Tibial nerve (tissue), 3 donors: ENCODE measurements at regions not wholly inside any gene's neighbourhood (a gene's known extent, or its start where the extent isn't known, plus 50 kb on each side); places are given as distances from the start of the nearest gene placed in this dataset.

Experiments
- CTCF ChIP-seq, 5 experiments: fragments of 200-600 bp in 3 of 5; fragments of 450-650 bp in 2 of 5; sonication (generic) in 3 of 5; IDR thresholded peaks; one replicate each; pipeline ENCODE4 v1.5.1; 2016 to 2019; ENCODE audit warnings: antibody characterized with exemption in 5 of 5, mild to moderate bottlenecking in 3 of 5, moderate library complexity in 2 of 5
- POLR2A ChIP-seq, 2 donors: fragments of 450-650 bp; IDR thresholded peaks; one replicate each; pipeline ENCODE4 v1.6.1; 2017; ENCODE audit warnings: antibody characterized with exemption in 2 of 2, mild to moderate bottlenecking in 2 of 2, moderate library complexity in 2 of 2

GRCh38 chr2:5782103-5782502 is 89.9 kb downstream of the SOX11 start:
- TF ChIP-seq CTCF (IDR thresholded peaks at IDR 0.05) = no peak
- TF ChIP-seq POLR2A (IDR thresholded peaks at IDR 0.05) = no peak
